ENCODE measurements at regions not wholly inside any gene's neighbourhood (a gene's known extent, or its start where the extent isn't known, plus 50 kb on each side); places are given as distances from the start of the nearest gene placed in this dataset.

- no peaks in the 10 kb centered on the region for H3K4me1 ChIP-seq
- no peak for DNase-seq
- H3K36me3 ChIP-seq = no peaks in the 10 kb centered on the region
- H3K27ac ChIP-seq = no peak overlapping the region
- intact Hi-C loops (cut with DNase I; ENCODE audit: low total_unique reads) = no loop called here
- H3K27me3 ChIP-seq = no peaks in the 10 kb centered on the region
- H3K9me3 ChIP-seq = no peaks in the 10 kb centered on the region
- H3K4me3 ChIP-seq = no peak overlapping the region
- TF ChIP-seq, protein P1, sequence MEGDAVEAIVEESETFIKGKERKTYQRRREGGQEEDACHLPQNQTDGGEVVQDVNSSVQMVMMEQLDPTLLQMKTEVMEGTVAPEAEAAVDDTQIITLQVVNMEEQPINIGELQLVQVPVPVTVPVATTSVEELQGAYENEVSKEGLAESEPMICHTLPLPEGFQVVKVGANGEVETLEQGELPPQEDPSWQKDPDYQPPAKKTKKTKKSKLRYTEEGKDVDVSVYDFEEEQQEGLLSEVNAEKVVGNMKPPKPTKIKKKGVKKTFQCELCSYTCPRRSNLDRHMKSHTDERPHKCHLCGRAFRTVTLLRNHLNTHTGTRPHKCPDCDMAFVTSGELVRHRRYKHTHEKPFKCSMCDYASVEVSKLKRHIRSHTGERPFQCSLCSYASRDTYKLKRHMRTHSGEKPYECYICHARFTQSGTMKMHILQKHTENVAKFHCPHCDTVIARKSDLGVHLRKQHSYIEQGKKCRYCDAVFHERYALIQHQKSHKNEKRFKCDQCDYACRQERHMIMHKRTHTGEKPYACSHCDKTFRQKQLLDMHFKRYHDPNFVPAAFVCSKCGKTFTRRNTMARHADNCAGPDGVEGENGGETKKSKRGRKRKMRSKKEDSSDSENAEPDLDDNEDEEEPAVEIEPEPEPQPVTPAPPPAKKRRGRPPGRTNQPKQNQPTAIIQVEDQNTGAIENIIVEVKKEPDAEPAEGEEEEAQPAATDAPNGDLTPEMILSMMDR (IDR thresholded peaks at IDR 0.05) = no peak
These were observed 91.2 kb upstream of the PALMD start for GRCh38 chr1:99554727-99555126.

DNA sequence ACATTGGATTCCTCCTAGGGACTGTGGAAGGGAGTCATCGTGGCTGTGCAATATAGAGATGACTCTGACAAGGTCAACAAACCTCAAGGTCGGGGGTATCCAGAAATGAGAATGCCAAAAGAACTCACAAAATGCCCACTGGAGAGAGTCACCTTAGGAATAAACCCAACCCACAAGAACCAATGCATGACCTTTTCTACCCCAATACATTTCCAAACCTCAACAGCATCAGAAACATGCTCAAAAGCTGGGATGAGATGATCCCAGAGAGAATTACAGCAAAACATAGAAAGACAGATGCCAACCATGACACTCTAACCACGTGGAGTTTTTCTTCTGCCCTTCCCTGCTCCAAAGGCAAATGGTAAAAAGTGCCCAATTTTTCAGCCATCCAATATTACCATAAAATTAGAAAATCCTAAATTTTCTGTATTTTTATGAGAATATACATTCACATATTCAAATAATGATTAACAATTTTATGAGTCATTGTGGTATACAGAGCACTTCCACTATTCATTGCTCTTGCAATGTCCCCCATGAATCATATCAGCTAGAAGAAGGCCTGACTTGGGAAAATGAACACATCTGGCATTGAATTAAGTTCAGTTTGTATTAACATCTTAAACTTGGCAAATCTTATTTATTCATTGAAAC is 88.2 kb upstream of the PALMD start:
- Histone ChIP-seq H3K9me3 (no peaks in the 10 kb centered on the region), H3K27me3 (no peaks in the 10 kb centered on the region), H3K27ac (no peak overlapping the region), H3K4me3 (no peak overlapping the region), H3K4me1 (no peaks in the 10 kb centered on the region), H3K36me3 (no peaks in the 10 kb centered on the region)
- intact Hi-C loops (cut with DNase I; ENCODE audit: low total_unique reads) = no loop called here
- no peak for DNase-seq
- TF ChIP-seq, protein P1 (IDR thresholded peaks at IDR 0.05) = no peak

DNA sequence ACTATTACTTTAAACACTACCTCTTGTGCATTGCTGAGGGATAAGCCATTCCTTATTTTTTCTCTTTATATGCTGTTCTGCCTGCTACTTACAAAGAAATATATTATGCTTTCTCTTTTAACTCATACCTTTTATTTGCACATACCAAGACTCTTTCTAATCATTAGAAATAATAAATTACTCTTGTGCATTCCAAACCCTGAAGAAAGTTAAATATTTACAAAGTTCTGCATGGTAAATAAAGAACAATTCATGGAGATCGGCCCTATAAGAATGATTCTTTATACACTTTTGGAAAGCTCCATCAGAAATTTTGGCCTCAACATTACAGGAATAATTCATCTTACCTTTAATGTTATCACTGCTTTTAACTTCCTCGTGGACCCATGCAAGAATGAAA is 86.7 kb upstream of the PALMD start:
- TF ChIP-seq, protein P1 (IDR thresholded peaks at IDR 0.05) = no peak
- intact Hi-C loops (cut with DNase I; ENCODE audit: low total_unique reads) = no loop called here

DNA sequence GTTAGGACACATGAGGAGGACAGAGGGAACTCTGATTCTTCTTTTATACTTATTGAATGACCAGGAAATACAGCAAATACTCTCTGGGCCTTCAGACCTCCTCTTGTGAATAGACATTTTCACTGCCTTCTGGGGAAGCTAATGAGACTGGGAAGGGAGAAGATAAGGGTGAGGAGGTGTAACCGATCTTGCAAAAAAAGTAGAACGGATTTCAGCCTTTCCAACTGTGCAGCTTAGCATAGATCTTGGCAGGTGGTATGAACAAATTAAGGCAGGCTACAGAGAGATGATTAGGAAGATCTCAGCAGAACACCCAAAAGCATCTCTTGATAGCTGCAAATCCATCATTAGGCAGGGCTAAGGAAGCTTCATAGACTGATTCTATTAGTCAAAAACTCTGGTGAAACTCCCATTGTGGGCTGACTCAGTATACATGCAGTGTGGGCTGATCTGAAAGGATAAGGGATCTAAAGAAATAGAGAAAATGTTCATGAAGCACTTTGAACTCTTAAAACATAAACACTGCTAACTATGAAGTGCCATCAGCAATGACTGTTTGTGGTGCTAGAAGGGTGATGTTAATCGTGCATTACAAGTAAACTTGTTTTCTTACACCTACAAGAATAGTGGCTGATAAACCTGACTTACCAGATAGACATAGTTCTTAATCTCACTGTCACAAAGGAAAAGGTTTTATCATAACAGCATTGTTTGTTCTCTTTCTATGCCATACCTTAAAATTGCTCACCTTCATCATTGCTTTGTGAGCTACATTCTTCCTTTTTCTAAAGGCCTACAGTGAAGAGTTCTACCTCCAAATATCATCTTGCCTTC is 85.5 kb upstream of the PALMD start:
- no peaks in the 10 kb centered on the region for H3K36me3 ChIP-seq
- no peak overlapping the region for H3K4me3 ChIP-seq
- no peak for DNase-seq
- TF ChIP-seq, protein P1 (IDR thresholded peaks at IDR 0.05) = no peak
- no peaks in the 10 kb centered on the region for H3K27me3 ChIP-seq
- no peaks in the 10 kb centered on the region for H3K9me3 ChIP-seq
- no peak overlapping the region for H3K27ac ChIP-seq
- intact Hi-C loops (cut with DNase I; ENCODE audit: low total_unique reads) = no loop called here
- H3K4me1 ChIP-seq = no peaks in the 10 kb centered on the region

More for the DNA sequence above, 86.7 kb upstream of the PALMD start:
- no peak for DNase-seq
- Histone ChIP-seq H3K27me3 (no peaks in the 10 kb centered on the region), H3K27ac (no peak overlapping the region), H3K4me3 (no peak overlapping the region), H3K4me1 (no peaks in the 10 kb centered on the region), H3K9me3 (no peaks in the 10 kb centered on the region), H3K36me3 (no peaks in the 10 kb centered on the region)

DNA sequence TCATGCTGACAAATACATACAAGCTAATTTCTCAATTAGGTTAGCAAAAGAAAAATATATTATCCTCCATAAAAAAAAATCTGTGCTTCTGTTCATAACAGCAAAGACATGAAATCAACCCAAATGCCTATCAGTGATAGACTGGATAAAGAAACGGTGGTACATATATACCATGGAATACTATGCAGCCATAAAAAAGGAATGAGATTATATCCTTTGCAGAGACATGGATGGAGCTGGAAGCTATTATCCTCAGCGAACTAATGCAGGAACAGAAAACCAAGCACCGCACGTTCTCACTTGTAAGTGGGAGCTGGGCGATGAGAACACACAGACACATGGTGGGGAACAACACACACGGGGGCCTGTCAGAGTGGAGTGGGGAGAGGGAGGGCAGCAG is 84.0 kb upstream of the PALMD start:
- Histone ChIP-seq H3K27me3 (no peaks in the 10 kb centered on the region), H3K36me3 (no peaks in the 10 kb centered on the region), H3K4me1 (no peaks in the 10 kb centered on the region), H3K9me3 (no peaks in the 10 kb centered on the region), H3K27ac (no peak overlapping the region), H3K4me3 (no peak overlapping the region)
- intact Hi-C loops (cut with DNase I; ENCODE audit: low total_unique reads) = no loop called here
- DNase-seq = no peak
- TF ChIP-seq, protein P1 (IDR thresholded peaks at IDR 0.05) = no peak

Data from tibial artery (tissue), 4 donors.